ENCODE measurements at regions not wholly inside any gene's neighbourhood (a gene's known extent, or its start where the extent isn't known, plus 50 kb on each side); places are given as distances from the start of the nearest gene placed in this dataset.

- Histone ChIP-seq H3K36me3 (ENCODE audit: insufficient read depth) (no peaks in the 10 kb centered on the region; the same call in 1 of the 2 replicates), H3F3A (replicated peaks; ENCODE audit: low read depth) (no peaks in the 10 kb centered on the region), H3K9me2 (ENCODE audit: insufficient read depth) (no peaks in the 10 kb centered on the region), H3K79me2 (replicated peaks; ENCODE audit: insufficient read depth) (no peaks in the 10 kb centered on the region), H3K4me1 (ENCODE audit: insufficient read depth) (0 out of 2 replicates have a peak, but pooled peaks cover 7% of the 10 kb centered on the region), H3K27me3 (ENCODE audit: insufficient read depth) (no peaks in the 10 kb centered on the region), H3K27ac (ENCODE audit: low read depth) (no peak overlapping the region), H3K4me2 (no peak overlapping the region), H2AFZ (peak overlapping the region; percentile 79), H4K20me1 (replicated peaks; ENCODE audit: insufficient read depth) (no peaks in the 10 kb centered on the region), H3K4me3 (no peak overlapping the region)
- H3K4me3 Mint-ChIP-seq: no peak overlapping the region
- ATAC-seq (no peak), DNase-seq (ENCODE audit: low spot score) (no peak)
- TF ChIP-seq ZNF331 (CRISPR knock-in tag; IDR thresholded peaks at IDR 0.05; ENCODE audit: low read depth) (no peak), ETS1 (IDR thresholded peaks at IDR 0.05) (no peak), NANOG (IDR thresholded peaks at IDR 0.05; ENCODE audit: borderline replicate concordance) (no peak), ZNF114 (CRISPR knock-in tag; IDR thresholded peaks at IDR 0.05) (no peak), STAT1 (IDR thresholded peaks at IDR 0.05; ENCODE audit: unreplicated experiment) (no peak), CREB1 (CRISPR knock-in tag; IDR thresholded peaks at IDR 0.05; ENCODE audit: low read depth) (no peak), POLR2AphosphoS5 (IDR thresholded peaks at IDR 0.05; ENCODE audit: low read depth) (no peak), EZH2phosphoT487 (IDR thresholded peaks at IDR 0.05; ENCODE audit: unreplicated experiment) (no peak), EZH2 (IDR thresholded peaks at IDR 0.05; ENCODE audit: low read depth, unreplicated experiment) (no peak), ZNF462 (CRISPR knock-in tag; IDR thresholded peaks at IDR 0.05) (no peak), JUNB (IDR thresholded peaks at IDR 0.05; ENCODE audit: unreplicated experiment) (no peak)
- TF ChIP-seq, protein P1, sequence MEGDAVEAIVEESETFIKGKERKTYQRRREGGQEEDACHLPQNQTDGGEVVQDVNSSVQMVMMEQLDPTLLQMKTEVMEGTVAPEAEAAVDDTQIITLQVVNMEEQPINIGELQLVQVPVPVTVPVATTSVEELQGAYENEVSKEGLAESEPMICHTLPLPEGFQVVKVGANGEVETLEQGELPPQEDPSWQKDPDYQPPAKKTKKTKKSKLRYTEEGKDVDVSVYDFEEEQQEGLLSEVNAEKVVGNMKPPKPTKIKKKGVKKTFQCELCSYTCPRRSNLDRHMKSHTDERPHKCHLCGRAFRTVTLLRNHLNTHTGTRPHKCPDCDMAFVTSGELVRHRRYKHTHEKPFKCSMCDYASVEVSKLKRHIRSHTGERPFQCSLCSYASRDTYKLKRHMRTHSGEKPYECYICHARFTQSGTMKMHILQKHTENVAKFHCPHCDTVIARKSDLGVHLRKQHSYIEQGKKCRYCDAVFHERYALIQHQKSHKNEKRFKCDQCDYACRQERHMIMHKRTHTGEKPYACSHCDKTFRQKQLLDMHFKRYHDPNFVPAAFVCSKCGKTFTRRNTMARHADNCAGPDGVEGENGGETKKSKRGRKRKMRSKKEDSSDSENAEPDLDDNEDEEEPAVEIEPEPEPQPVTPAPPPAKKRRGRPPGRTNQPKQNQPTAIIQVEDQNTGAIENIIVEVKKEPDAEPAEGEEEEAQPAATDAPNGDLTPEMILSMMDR (conservative IDR thresholded peaks at IDR 0.05; ENCODE audit: low read depth in 2 of 2): no peak
- TF ChIP-seq, protein P2, sequence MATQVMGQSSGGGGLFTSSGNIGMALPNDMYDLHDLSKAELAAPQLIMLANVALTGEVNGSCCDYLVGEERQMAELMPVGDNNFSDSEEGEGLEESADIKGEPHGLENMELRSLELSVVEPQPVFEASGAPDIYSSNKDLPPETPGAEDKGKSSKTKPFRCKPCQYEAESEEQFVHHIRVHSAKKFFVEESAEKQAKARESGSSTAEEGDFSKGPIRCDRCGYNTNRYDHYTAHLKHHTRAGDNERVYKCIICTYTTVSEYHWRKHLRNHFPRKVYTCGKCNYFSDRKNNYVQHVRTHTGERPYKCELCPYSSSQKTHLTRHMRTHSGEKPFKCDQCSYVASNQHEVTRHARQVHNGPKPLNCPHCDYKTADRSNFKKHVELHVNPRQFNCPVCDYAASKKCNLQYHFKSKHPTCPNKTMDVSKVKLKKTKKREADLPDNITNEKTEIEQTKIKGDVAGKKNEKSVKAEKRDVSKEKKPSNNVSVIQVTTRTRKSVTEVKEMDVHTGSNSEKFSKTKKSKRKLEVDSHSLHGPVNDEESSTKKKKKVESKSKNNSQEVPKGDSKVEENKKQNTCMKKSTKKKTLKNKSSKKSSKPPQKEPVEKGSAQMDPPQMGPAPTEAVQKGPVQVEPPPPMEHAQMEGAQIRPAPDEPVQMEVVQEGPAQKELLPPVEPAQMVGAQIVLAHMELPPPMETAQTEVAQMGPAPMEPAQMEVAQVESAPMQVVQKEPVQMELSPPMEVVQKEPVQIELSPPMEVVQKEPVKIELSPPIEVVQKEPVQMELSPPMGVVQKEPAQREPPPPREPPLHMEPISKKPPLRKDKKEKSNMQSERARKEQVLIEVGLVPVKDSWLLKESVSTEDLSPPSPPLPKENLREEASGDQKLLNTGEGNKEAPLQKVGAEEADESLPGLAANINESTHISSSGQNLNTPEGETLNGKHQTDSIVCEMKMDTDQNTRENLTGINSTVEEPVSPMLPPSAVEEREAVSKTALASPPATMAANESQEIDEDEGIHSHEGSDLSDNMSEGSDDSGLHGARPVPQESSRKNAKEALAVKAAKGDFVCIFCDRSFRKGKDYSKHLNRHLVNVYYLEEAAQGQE (IDR thresholded peaks at IDR 0.05; ENCODE audit: unreplicated experiment): no peak
- H3K4me1 Mint-ChIP-seq: peaks cover 15% of the 10 kb centered on the region
- no peaks in the 10 kb centered on the region for H3K36me3 Mint-ChIP-seq (ENCODE audit: low read depth)
- peaks cover 6% of the 10 kb centered on the region; the same call in 1 of the 3 replicates for H3K9me3 Mint-ChIP-seq
- H3K27me3 Mint-ChIP-seq (ENCODE audit: insufficient read depth, low read depth, poor library complexity): no peaks in the 10 kb centered on the region
- no peak overlapping the region for H3K27ac Mint-ChIP-seq
Measured at GRCh38 chr1:209491031-209491430, 92.5 kb upstream of the CAMK1G start.

Measured in GM23338 (cell line).